ENCODE measurements at regions not wholly inside any gene's neighbourhood (a gene's known extent, or its start where the extent isn't known, plus 50 kb on each side); places are given as distances from the start of the nearest gene placed in this dataset.

GRCh38 chr22:49380095-49380827, 447.4 kb downstream of the BRD1 start:
- no peak for DNase-seq

- DNase-seq: no peak
These were observed 450.4 kb downstream of the BRD1 start for GRCh38 chr22:49377306-49377705.

GRCh38 chr22:49373801-49374226, 453.9 kb downstream of the BRD1 start:
- DNase-seq: no peak

- DNase-seq: no peak
These were observed 454.4 kb downstream of the BRD1 start for GRCh38 chr22:49373289-49373666.

- DNase-seq: no peak
These were observed 455.0 kb downstream of the BRD1 start for GRCh38 chr22:49372530-49373288.

- no peak for DNase-seq
These were observed 455.6 kb downstream of the BRD1 start for GRCh38 chr22:49372111-49372529.

- DNase-seq: no peak
These were observed 456.2 kb downstream of the BRD1 start for GRCh38 chr22:49371325-49372110.

- no peak for DNase-seq
These were observed 456.9 kb downstream of the BRD1 start for GRCh38 chr22:49370627-49371301.

GRCh38 chr22:49369726-49370626, 457.7 kb downstream of the BRD1 start:
- DNase-seq: no peak

- DNase-seq: no peak
These were observed 458.5 kb downstream of the BRD1 start for GRCh38 chr22:49368976-49369725.

- no peak for DNase-seq
These were observed 459.3 kb downstream of the BRD1 start for GRCh38 chr22:49368221-49368975.

GRCh38 chr22:49367041-49367697, 460.5 kb downstream of the BRD1 start:
- no peak for DNase-seq

- no peak for DNase-seq
These were observed 461.2 kb downstream of the BRD1 start for GRCh38 chr22:49366437-49366836.

GRCh38 chr22:49365910-49366309, 461.8 kb downstream of the BRD1 start:
- no peak for DNase-seq

GRCh38 chr22:49365191-49365837, 462.4 kb downstream of the BRD1 start:
- no peak for DNase-seq

GRCh38 chr22:49364398-49364797, 463.3 kb downstream of the BRD1 start:
- DNase-seq: no peak

- no peak for DNase-seq
These were observed 464.0 kb downstream of the BRD1 start for GRCh38 chr22:49363526-49364230.

- no peak for DNase-seq
These were observed 465.3 kb downstream of the BRD1 start for GRCh38 chr22:49362211-49362839.

Measured in NCI-H1417 treated with DMSO at 0.1 percent for 48 hours (cell line).